Cardiac fibroblast (primary cell): ENCODE measurements at regions not wholly inside any gene's neighbourhood (a gene's known extent, or its start where the extent isn't known, plus 50 kb on each side); places are given as distances from the start of the nearest gene placed in this dataset.

Experiments used
- DNase-seq, 2 donors: peaks; one replicate each; pipeline versions ENCODE4 v3.0.0 to v3.0.0-alpha.2; 2010; ENCODE audit warnings: low read depth in 2 of 2
- H3K4me3 ChIP-seq, 2 donors: replicated peaks in 1 of 2; 1 replicate in 1 of 2; 2 replicates in 1 of 2; pipeline ENCODE4 v1.5.1; 2011; ENCODE audit warnings: low read depth in 2 of 2, low read length in 2 of 2, mild to moderate bottlenecking in 2 of 2, moderate library complexity in 1 of 2
- TF ChIP-seq, protein P1 (sequence below): IDR thresholded peaks from one replicate; pipeline ENCODE4 v1.5.1; 2011; ENCODE audit warnings: low read depth, mild to moderate bottlenecking, low read length, inconsistent platforms

DNA sequence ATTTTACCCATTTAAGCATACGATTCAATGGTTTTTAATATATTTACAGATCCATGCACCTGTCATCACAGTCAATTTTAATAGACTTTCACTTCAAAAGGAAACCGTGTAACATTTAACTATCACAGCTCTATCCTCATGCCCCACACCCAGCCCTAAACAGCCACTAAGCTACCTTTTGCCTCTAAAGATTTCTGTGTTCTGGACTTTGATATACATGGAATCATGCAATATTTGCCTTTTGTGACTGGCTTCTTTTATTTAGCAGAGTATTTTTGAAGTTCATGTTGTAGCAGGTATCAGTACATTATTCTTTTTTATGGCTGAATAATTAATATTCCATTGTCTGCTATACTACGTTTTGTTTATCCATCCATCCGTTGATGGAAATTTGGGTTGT, 50.3 kb upstream of the STX16 start:
- H3K4me3 ChIP-seq = no peak overlapping the region
- TF ChIP-seq, protein P1, sequence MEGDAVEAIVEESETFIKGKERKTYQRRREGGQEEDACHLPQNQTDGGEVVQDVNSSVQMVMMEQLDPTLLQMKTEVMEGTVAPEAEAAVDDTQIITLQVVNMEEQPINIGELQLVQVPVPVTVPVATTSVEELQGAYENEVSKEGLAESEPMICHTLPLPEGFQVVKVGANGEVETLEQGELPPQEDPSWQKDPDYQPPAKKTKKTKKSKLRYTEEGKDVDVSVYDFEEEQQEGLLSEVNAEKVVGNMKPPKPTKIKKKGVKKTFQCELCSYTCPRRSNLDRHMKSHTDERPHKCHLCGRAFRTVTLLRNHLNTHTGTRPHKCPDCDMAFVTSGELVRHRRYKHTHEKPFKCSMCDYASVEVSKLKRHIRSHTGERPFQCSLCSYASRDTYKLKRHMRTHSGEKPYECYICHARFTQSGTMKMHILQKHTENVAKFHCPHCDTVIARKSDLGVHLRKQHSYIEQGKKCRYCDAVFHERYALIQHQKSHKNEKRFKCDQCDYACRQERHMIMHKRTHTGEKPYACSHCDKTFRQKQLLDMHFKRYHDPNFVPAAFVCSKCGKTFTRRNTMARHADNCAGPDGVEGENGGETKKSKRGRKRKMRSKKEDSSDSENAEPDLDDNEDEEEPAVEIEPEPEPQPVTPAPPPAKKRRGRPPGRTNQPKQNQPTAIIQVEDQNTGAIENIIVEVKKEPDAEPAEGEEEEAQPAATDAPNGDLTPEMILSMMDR = no peak
- DNase-seq = no peak

DNA sequence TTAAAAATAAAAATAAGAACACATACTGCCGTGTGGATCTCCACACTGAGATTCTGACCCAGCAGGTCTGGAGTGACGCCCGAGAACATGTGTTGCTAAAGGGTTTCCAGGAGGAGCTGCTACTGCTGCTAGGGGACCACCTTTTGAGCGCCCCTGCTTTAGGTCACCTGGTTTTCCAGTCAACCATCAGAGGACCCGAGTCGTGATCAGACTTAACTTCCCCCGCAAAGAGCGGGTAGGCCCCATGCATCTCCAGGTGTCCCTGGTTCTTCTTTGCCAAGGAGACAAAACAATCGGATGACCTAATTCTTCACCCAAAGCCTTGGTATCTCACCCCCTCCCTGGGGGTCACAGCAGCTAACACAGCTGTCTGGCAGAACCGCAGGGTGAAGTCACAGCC, 51.1 kb upstream of the STX16 start:
- H3K4me3 ChIP-seq = no peak overlapping the region
- DNase-seq = no peak
- TF ChIP-seq, protein P1 = no peak

DNA sequence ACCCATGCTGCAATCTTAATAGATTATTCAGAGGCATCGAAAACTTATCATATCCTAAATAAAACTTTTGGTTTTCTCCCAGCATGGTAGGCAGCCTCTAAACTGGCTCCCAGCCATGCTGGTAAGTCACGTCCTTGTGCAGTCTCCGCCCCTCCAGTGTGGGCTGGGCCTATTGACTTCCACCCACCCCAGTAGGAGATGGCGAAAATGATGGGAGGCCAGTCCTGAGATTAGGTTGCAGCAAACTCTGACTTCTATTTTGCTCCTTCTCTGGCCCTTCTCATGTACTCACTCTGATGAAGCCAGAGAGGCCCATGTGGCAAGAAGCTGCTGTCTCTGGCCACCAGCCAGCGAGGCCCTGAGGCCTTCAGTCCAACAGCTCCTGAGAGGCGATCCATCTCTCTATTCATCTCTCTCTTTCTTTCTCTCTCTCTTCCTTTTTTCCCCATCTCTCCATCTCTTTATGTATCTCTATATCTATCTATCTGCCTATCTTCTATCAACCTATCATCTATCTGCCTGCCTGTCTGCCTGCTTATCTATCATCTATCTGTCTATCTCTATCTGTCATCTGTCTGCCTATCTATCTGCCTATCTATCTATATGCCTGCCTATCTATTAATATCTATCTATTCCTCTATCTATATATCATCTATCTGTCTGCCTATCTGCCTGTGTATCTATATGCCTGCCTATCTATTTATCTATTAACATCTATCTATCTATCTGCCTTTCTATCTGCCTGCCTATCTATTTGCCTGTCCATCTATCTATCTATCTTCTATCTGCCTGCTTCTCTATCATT, 52.7 kb upstream of the STX16 start:
- DNase-seq = peak; percentile 66 to 81

DNA sequence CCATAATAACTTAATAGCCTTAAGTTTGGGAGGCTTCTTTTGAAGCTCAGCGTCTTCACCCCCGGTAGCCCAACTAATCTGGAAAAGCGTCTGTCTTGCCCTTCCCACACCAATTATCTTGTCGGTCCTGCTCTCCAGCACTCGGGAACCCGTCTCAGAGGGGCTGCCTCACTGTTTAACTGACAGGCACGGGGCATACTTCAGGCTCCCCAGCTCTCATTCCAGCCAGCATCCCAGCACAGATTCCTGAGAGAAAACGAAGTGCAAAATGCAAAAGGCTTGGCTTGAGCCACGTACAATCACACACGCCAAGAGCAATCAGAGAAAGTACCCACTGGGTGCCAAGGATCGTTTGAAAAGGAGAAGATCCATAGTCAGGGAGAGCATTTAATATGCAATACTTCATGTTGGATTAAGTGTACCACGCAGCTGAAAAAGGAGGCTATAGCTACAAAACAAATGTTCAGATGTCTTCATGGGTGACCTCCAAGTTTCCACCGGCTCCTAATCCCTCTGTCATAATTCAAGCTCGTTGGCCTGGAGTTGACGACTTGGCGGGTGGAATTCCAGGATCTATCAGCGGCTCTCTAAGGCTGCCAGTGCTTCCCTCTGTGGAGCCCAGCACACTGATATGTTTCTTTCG, 53.7 kb upstream of the STX16 start:
- peak in 1 of 2 donors; percentile 26 for DNase-seq
- TF ChIP-seq, protein P1 = no peak
- H3K4me3 ChIP-seq = no peak overlapping the region

More for the DNA sequence above, 52.7 kb upstream of the STX16 start:
- no peak overlapping the region for H3K4me3 ChIP-seq
- TF ChIP-seq, protein P1 = no peak

DNA sequence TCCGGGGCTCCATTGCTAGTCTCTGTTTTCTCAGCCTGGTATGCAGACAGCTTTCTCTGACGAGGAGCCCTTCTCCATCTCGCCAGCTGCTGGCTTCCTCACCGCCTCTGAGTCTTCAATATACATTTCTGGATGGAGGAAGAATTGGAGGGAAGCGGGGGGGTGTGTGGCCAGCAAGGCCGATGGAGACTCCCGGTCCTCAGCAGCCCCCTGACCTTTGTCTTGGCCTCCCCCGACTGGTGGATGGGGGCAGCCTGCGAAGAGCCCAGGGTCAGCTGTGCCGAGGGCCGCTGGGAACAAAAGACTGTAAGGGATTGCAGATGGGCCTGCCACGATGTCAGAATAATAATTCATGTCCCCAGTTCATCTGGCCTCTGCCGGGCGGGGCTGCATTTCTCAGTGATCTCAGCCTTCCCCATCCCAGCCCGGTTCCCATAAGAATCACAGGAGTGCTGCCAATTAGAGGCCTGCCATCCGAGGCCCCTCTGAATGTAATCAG, 54.3 kb upstream of the STX16 start:
- no peak overlapping the region for H3K4me3 ChIP-seq
- TF ChIP-seq, protein P1 = no peak
- no peak for DNase-seq

DNA sequence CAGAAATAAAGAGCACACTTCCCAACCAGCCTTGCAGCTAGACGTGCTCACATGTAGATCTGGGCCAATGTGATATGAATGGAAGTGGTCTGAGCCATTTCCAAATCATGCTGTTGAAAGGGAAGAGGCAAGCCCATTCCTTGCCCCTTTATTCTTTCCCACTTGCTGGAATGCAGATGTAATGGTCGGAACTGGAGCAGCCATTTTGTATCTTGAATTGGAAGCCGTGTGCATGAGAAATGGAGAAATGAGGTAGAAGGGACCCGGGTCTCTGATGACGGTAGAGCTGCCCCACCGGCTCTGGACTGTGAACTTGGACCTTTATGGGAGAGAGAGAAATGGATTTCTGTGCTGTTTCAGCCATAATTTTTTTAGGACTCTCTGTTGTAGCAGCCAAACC, 54.8 kb upstream of the STX16 start:
- no peak overlapping the region for H3K4me3 ChIP-seq
- no peak for DNase-seq
- TF ChIP-seq, protein P1 = no peak
